Ishikawa (cell line): ENCODE measurements at regions not wholly inside any gene's neighbourhood (a gene's known extent, or its start where the extent isn't known, plus 50 kb on each side); places are given as distances from the start of the nearest gene placed in this dataset.

Source experiments
- CEBPB ChIP-seq: IDR thresholded peaks from 2 replicates; pipeline ENCODE4 v1.6.1; 2012
- CREB1 ChIP-seq: IDR thresholded peaks from 2 replicates; pipeline ENCODE4 v1.6.1; 2012; ENCODE audit warnings: low read depth
- EP300 ChIP-seq: IDR thresholded peaks from 2 replicates; pipeline ENCODE4 v1.6.1; 2012; ENCODE audit warnings: borderline replicate concordance
- MAX ChIP-seq: IDR thresholded peaks from 2 replicates; pipeline ENCODE4 v1.6.1; 2012
- NFIC ChIP-seq: IDR thresholded peaks from 2 replicates; pipeline ENCODE4 v1.6.1; 2012
- REST ChIP-seq: IDR thresholded peaks from 2 replicates; pipeline ENCODE4 v1.6.1; 2012; ENCODE audit warnings: low read depth, mild to moderate bottlenecking
- TAF1 ChIP-seq: IDR thresholded peaks from 2 replicates; pipeline ENCODE4 v1.6.1; 2012; ENCODE audit warnings: low read depth, mild to moderate bottlenecking
- TCF12 ChIP-seq: IDR thresholded peaks from 2 replicates; pipeline ENCODE4 v1.6.1; 2012; ENCODE audit warnings: low read depth
- TEAD4 ChIP-seq: IDR thresholded peaks from 2 replicates; pipeline ENCODE4 v1.6.1; 2012
- USF1 ChIP-seq: IDR thresholded peaks from 2 replicates; pipeline ENCODE4 v1.6.1; 2012
- YY1 ChIP-seq: IDR thresholded peaks from 2 replicates; pipeline ENCODE4 v1.6.1; 2012; ENCODE audit warnings: low read depth
- ZBTB7A ChIP-seq: IDR thresholded peaks from 2 replicates; pipeline ENCODE4 v1.6.1; 2012; ENCODE audit warnings: low read depth

- TF ChIP-seq REST (no peak), ZBTB7A (no peak), MAX (no peak), EP300 (no peak), USF1 (no peak), TAF1 (no peak), CEBPB (no peak), YY1 (no peak), TCF12 (no peak), TEAD4 (no peak), NFIC (no peak), CREB1 (no peak)
These were observed 130.8 kb downstream of the MACIR start for GRCh38 chr5:103389357-103389756.
